Head of caudate nucleus (tissue), 42 donors: ENCODE measurements at regions not wholly inside any gene's neighbourhood (a gene's known extent, or its start where the extent isn't known, plus 50 kb on each side); places are given as distances from the start of the nearest gene placed in this dataset.

ENCODE experiments used
- DNase-seq, 42 donors: peaks; one replicate each; pipeline versions ENCODE4 v3.0.0 to v3.0.0-alpha.2; 2020 to 2021; ENCODE audit warnings: mixed read lengths in 7 of 42
- intact Hi-C: fragments of 100-400 bp; cut with DNase I; formaldehyde crosslinking; loops from one replicate; pipeline ENCODE4 v1.15.0; 2022

DNA sequence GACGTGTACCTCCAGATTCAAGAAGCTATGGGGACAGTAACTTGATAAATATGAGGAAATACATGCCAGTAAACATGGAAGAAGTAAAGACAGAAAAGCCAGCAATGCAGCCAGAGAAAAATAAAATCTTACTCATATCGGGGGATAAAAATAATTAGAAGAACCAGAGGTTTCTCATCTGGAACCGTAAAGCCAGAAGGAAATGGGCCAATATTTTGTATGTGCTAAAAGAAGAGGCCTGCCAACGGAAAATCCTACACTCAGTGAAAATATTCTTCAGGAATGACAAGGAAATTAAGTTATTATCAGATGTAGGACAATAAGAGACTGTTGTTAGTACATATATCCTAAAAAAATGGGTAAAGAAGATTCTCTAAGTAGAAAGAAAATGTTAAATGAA is 401.2 kb downstream of the CDC14C start:
- no peak for DNase-seq
- intact Hi-C loops, result no loop called here

GRCh38 chr7:49327155-49327554 is 402.8 kb downstream of the CDC14C start:
- no peak for DNase-seq
- intact Hi-C loops, result no loop called here

DNA sequence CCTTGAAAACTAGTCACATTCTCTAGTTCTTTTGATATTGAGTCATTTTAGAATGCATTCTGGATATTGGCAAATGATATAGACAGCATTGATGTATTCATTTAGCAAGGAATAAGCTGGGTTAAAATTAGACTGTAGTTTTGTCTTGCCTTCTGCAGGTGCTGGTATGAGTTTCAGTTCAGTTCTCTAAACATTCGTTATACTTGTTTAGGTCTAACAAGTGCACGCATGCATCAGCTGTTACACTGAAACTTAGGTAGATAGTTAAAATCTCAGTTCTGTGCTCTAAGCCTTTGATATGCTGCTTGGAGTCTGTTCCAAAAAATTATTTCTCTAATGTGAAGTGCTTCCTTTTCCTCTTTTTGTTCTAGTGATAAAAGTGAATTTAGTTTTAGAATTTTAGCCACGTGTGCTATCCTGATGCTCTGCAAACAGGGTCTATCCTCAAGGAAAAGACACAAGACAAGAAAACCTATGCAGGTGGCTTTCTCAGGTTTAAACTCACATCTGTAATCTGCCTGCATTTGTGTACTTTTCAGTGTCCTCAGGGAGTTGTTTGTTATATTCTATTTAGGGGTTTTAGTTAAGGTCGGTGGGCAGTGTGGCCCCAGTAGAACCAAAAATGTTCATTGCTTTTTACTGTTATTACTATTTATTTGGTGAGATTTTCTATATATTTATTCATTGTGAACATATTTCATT is 409.0 kb downstream of the CDC14C start:
- no peak for DNase-seq
- intact Hi-C loops, result no loop called here

DNA sequence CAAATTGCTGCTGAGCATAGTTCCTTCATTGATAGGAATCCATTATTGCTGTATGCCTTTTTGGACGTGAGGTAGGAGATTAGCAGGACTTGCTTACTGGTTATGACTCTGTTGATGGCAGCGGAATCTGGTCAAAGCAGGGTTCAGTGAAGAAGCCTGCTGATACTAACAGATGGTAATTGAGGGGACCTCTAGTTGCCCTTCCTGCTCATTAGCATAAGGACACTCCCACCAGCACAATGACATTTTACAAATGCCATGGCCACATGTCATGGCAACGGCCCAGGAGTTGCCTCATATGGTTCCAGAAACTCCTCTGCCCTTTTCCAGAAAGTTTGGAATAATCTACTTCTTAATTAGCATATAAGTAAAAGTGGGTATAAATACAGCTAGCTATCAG is 417.5 kb downstream of the CDC14C start:
- no peak for DNase-seq
- intact Hi-C loops, result no loop called here

- DNase-seq, result no peak
- intact Hi-C loops, result no loop called here
These were observed 420.2 kb downstream of the CDC14C start for GRCh38 chr7:49344556-49344955.

- intact Hi-C loops, result no loop called here
- DNase-seq, result no peak
These were observed 422.0 kb downstream of the CDC14C start for GRCh38 chr7:49346195-49346899.

DNA sequence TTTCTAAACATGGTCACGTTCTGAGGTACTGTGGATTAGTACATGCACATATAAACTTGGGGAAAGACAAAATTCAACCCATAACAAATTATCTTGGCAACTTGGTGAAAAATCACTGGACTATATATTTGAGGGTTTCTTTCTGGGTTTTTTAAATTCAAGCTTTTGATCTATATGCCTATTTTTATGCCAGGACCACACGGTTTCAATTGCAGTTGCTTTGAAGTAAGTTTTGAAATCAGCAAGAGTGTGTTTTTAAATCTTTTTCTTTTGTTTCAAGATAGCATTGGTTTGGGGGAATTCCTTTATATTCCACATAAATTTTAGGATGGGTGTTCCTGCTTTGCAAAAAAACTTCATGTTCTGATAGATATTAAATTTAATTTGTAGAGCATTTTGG is 406.4 kb upstream of the VWC2 start:
- intact Hi-C loops, result no loop called here
- no peak for DNase-seq

DNA sequence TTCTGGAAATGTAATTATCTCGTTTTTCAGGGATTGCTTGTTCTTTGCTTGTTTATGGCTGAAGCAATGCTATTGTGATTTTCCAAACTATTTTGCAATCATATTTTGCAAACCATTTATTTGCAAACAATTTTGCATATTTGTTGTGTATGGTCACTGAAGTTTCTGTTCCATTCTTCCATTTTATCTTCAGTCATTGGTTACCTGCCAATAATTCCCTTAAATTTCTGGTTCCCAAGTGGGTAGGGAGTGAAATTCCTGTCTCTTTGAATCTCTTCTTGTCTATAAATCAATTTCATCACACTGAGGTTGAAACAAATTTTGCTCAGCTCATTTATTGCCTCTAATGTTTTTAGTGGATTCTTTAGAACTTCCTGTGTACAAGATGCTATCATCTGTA is 401.7 kb upstream of the VWC2 start:
- DNase-seq, result no peak
- intact Hi-C loops, result no loop called here

GRCh38 chr7:49376817-49377375 is 396.5 kb upstream of the VWC2 start:
- no peak for DNase-seq
- intact Hi-C loops, result no loop called here

DNA sequence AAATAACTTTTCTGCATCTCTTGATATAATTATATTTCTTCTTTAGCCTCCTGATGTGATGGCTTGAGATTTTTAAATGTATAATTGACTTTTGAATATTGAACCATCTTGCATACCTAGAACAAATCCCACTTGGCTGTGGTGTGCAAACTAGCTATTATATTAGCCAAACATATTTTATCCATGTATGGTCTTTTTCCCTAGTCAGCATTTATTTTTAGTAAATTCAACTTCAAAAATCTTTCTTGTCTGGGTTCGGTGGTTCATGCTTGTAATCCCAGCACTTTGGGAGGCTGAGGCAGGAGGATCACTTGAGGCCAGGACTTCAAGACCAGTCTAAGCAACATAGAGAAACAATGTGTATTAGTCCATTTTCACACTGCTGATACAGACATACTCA is 386.6 kb upstream of the VWC2 start:
- no peak for DNase-seq
- intact Hi-C loops, result no loop called here

DNA sequence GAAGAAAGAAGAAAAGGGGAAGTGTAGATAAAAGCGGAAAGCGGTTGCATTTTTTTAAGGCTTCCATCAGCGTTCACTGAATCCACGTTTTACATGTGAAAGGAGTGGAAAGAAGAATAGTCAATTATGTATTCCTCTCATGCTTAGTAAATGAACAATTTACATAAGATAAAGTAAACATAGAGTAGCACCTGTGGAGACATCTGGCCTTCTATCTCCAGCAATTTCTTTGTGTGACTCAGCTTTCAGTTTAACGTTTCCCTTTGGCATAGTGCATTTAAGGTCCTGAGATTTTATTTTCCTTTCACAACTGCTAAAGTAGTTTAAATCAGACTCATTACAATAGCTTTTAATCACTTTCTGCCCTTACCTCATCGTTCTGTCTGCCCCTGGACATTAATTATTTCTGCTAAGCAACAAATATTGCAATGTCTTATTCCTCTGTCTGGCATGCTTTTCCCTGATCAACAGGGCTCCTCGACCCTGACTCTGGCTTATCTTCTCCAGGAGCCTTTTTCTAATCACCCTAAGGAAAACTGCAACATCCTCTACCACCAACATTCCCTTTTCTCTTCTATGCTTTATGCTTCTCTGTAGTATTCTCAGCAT is 383.5 kb upstream of the VWC2 start:
- intact Hi-C loops, result no loop called here

GRCh38 chr7:49396229-49396628 is 377.2 kb upstream of the VWC2 start:
- DNase-seq, result no peak
- intact Hi-C loops, result no loop called here

More for the DNA sequence above, 383.5 kb upstream of the VWC2 start:
- DNase-seq, result no peak

- DNase-seq, result no peak
- intact Hi-C loops, result no loop called here
These were observed 375.7 kb upstream of the VWC2 start for GRCh38 chr7:49397750-49398149.

GRCh38 chr7:49398236-49398635 is 375.2 kb upstream of the VWC2 start:
- DNase-seq, result no peak
- intact Hi-C loops, result no loop called here

DNA sequence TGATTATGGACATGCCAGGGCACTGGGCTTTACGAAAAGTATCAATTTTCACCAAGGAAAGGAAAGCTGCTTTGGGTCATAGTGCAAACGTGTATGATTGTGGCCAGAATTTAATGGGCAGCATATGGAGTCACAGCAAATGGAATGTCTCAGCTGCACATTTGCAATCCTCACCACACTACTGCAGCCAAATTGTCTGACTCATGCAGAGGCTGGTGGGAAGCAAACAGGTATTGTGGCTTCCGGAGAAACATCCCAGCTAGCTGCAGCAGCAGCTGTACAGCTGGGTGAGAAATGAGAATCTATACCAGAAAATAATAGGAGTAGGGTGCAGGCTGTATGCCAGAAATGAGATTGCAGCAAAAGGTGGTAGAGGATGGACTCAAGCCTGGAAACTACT is 374.7 kb upstream of the VWC2 start:
- intact Hi-C loops, result no loop called here
- no peak for DNase-seq

- intact Hi-C loops, result no loop called here
- DNase-seq, result peak in 25 of 42 donors; percentile 2 to 64 (median 31)
These were observed 372.4 kb upstream of the VWC2 start for GRCh38 chr7:49400891-49401550.

- intact Hi-C loops, result no loop called here
- no peak for DNase-seq
These were observed 369.6 kb upstream of the VWC2 start for GRCh38 chr7:49403844-49404243.

- no peak for DNase-seq
- intact Hi-C loops, result no loop called here
These were observed 366.2 kb upstream of the VWC2 start for GRCh38 chr7:49407205-49407604.

DNA sequence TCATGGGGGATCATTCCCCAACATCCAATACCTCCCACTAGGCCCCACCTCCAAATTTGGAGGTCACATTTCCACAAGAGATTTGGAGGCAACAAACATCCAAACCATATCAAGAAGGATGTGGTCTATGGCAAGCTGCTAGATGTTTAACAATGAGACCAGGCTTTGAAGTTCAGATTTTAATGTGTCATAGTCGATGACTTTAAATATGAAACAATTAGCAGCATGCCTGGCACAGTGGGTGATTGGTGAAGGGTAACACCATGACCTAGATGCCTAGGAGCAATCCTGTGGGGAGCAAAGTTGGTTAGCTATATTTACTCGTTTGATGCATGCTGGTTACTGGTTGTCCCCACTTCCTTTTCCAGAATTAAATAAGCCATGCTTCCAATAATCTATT is 356.4 kb upstream of the VWC2 start:
- intact Hi-C loops, result no loop called here
- DNase-seq, result no peak

GRCh38 chr7:49418963-49419362 is 354.5 kb upstream of the VWC2 start:
- intact Hi-C loops, result no loop called here
- no peak for DNase-seq
